Kidney epithelial cell (primary cell): ENCODE measurements at regions not wholly inside any gene's neighbourhood (a gene's known extent, or its start where the extent isn't known, plus 50 kb on each side); places are given as distances from the start of the nearest gene placed in this dataset.
A peak's percentile ranks its signal among the peaks of the same experiment; 100 is the strongest.

ENCODE experiments used
- DNase-seq: peaks from one replicate; pipeline ENCODE4 v3.0.0-alpha.2; 2010; ENCODE audit warnings: low read depth
- H3K27me3 ChIP-seq: 2 replicates; pipeline ENCODE4 v1.6.0; 2011; ENCODE audit warnings: low read length; ENCODE audit not compliant: control insufficient read depth, insufficient read depth
- H3K36me3 ChIP-seq: 2 replicates; pipeline ENCODE4 v1.5.1; 2011; ENCODE audit warnings: low read length; ENCODE audit not compliant: control insufficient read depth, insufficient read depth
- H3K4me3 ChIP-seq: 2 replicates; pipeline ENCODE4 v1.5.1; 2011; ENCODE audit warnings: low read depth, mild to moderate bottlenecking, control low read depth, low read length
- TF ChIP-seq, protein P1 (sequence below): IDR thresholded peaks from 2 replicates; pipeline ENCODE4 v1.5.1; 2011; ENCODE audit warnings: mild to moderate bottlenecking, moderate library complexity, low read length, control low read depth, inconsistent platforms; ENCODE audit not compliant: insufficient read depth, poor library complexity, severe bottlenecking

DNA sequence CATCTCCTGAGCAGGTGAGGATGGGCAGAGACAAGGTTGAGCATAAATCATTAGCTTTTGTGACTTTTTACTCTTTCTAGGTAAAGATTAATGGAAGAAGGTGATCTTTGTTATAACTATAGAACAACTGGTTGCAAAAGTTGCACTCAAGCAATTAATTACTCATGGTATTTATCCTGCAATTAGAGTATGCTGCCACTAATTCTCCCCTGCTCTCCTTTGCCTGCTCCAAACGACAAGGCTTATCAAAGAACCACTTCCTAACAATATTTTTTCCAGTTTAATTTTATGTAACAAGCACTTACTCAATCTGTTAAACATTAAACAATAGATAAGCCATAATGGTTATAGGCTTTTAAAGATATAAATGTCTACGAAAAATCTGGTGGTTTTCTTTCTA, 189.9 kb upstream of the PELI2 start:
- Histone ChIP-seq H3K27me3 (no peaks in the 10 kb centered on the region), H3K4me3 (no peak overlapping the region), H3K36me3 (no peaks in the 10 kb centered on the region)
- TF ChIP-seq, protein P1, sequence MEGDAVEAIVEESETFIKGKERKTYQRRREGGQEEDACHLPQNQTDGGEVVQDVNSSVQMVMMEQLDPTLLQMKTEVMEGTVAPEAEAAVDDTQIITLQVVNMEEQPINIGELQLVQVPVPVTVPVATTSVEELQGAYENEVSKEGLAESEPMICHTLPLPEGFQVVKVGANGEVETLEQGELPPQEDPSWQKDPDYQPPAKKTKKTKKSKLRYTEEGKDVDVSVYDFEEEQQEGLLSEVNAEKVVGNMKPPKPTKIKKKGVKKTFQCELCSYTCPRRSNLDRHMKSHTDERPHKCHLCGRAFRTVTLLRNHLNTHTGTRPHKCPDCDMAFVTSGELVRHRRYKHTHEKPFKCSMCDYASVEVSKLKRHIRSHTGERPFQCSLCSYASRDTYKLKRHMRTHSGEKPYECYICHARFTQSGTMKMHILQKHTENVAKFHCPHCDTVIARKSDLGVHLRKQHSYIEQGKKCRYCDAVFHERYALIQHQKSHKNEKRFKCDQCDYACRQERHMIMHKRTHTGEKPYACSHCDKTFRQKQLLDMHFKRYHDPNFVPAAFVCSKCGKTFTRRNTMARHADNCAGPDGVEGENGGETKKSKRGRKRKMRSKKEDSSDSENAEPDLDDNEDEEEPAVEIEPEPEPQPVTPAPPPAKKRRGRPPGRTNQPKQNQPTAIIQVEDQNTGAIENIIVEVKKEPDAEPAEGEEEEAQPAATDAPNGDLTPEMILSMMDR = no peak
- DNase-seq = no peak

DNA sequence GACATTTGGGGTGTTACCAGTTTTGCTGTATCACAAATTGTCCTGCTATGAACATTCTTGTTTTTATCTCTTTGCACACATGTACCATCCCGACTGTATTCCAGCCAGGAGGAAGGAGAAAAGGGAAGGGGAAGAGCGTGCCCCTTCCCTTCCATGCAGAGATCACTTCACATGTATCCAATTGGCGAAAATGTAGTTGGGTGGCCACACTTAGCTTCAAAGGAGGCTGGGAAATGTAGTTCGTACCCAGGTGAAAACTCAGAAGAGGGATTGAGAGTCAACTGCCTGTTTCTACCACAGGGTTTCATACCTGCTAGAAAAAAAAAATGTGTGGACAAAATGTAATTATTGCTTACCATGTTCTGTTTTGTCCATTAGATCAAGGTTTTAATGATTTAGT, 189.1 kb upstream of the PELI2 start:
- DNase-seq = no peak
- TF ChIP-seq, protein P1 = no peak
- Histone ChIP-seq H3K4me3 (no peak overlapping the region), H3K36me3 (no peaks in the 10 kb centered on the region), H3K27me3 (no peaks in the 10 kb centered on the region)

DNA sequence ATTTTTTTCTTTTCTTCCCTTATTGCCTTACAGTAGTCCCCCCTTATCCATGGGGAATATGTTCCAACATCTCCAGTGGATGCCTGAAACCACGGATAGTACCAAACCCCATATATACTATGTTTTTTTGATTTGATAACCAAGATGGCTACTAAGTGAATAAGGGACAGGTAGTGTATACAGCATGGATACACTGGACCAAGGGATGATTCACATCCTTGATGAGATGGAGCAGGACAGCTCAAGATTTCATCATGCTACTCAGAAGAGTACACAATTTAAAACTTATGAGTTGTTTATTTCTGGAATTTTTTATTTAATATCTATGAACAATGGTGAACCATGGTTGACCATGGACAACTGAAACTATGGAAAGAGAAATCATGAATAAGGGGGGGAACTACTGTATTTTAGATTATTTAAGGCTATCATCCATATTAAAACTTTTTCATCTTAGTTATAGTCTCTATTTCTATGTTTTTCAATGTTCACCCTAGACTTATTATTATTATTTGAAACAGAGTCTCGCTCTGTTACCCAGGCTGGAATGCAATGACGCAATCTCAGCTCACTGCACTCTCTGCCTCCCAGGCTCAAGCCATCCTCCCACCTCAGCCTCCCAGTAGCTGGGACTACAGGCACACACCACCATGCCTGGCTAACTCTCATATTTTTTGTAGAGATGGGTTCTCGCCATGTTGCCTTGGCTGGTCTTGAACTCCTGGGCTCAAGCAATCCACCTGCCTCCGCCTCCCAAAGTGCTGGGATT, 188.0 kb upstream of the PELI2 start:
- Histone ChIP-seq H3K27me3 (no peaks in the 10 kb centered on the region), H3K4me3 (no peak overlapping the region), H3K36me3 (no peaks in the 10 kb centered on the region)
- TF ChIP-seq, protein P1 = no peak
- no peak for DNase-seq

DNA sequence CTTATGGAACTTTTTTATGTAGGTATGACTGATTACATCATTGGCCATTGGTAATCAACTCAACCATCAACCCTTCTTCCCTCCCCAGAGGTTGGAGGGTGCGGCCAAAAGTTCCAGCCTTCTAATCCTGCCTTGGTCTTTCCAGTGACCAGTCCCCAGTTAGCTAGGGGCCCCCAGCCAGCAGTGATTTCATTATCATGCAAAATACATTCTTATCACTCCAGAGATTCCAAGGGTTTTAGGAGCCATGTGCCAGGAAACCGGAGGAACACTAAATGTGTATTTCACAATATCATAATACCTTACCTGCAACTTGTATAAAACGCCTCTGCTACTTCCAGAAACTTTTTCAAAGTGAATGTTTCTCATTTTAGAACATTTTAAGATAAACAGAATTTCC, 181.5 kb upstream of the PELI2 start:
- H3K4me3 ChIP-seq = no peak overlapping the region
- no peak for DNase-seq
- H3K27me3 ChIP-seq = no peaks in the 10 kb centered on the region
- TF ChIP-seq, protein P1 = no peak
- H3K36me3 ChIP-seq = no peaks in the 10 kb centered on the region

DNA sequence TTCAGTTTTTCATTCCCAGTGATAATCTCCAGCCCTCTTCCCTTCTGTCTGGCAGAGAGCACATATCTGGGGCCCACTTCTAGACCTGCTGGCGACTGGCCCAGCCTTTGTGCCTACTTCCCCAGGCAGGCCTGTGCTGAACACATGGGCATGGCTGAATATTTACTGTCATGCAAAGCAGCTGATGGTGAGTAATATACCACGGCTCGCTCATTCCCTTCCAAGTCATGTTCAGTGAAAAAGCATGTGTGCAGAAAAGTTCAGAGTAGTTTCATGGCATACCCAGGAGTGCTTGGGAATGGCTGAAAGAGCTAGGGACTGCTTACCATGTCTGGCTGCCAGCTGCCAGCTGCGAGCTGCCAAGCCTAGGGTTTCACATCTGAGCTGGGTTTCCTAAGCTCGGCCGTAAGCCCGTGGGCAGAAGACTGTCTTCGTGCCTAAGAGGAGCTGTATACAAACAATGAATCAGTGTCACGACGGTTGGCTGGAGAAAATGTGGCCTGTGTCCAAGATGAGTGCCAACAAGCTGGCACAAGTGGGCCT, 179.9 kb upstream of the PELI2 start:
- DNase-seq = peak; percentile 26
- TF ChIP-seq, protein P1 = no peak
- no peaks in the 10 kb centered on the region for H3K36me3 ChIP-seq
- no peaks in the 10 kb centered on the region for H3K27me3 ChIP-seq
- H3K4me3 ChIP-seq = no peak overlapping the region
